CD4-positive, alpha-beta T cell treated with Interleukin-4 for 1 hour (primary cell): ENCODE measurements at regions not wholly inside any gene's neighbourhood (a gene's known extent, or its start where the extent isn't known, plus 50 kb on each side); places are given as distances from the start of the nearest gene placed in this dataset.
"Not testable (repeated sequence)": the region's sequence is repeated elsewhere in the genome, so short reads cannot be mapped to it uniquely, and the experiment has no call there.

ENCODE experiments used
- DNase-seq, 2 donors: peaks; one replicate each; pipeline ENCODE4 v3.0.0-alpha.2; 2020 to 2022

- no peak for DNase-seq
Observed at GRCh38 chr4:163077680-163078079, 89.0 kb downstream of the NAF1 start.

- no peak for DNase-seq
Observed at GRCh38 chr4:163072222-163072621, 94.5 kb downstream of the NAF1 start.

DNA sequence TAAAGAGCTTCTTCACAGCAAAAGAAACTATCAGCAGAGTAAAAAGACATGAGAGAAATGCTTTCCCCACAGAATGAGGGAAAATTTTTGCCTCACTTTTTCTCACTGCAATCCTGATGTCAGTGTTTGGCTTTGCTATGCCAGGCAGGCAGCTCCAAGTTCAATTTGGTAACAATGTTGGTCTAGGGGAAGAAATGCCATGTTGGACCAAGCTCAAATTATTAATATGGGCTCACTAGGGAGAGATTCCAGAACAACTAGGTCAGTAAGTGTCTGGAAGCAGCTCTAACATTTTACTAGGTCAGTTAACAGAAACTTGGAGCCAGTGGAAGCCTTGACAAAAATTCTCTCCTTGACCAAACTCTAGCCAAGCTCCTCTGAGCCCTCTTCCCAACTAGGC is 95.4 kb downstream of the NAF1 start:
- no peak for DNase-seq

DNA sequence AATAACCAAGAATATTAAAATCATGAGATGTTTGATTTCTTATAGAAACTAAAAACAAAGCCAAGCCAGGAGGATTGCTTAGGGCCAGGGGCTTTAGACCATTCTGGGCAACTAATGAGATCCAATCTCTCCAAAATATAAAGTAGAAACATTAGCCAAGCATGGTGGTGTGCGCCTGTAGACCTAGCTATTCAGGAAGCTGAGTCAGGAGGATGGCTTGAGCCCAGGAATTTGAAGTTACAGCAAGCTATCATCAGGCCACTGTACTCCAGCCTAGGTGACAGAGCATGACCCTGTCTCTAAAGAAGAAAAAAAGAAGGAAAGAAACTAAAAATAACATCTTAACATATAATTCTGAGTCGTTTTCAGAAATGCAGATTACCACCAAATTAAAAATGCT is 96.7 kb downstream of the NAF1 start:
- no peak for DNase-seq

GRCh38 chr4:163063891-163064290 is 102.8 kb downstream of the NAF1 start:
- DNase-seq: no peak

- peak in 1 of 2 donors; percentile 14 for DNase-seq
Observed at GRCh38 chr4:163048447-163048846, 118.2 kb downstream of the NAF1 start.

- DNase-seq: no peak
Observed at GRCh38 chr4:163042306-163042705, 124.4 kb downstream of the NAF1 start.

GRCh38 chr4:163017135-163017534 is 149.6 kb downstream of the NAF1 start:
- DNase-seq: no peak

GRCh38 chr4:163012816-163013215 is 153.9 kb downstream of the NAF1 start:
- DNase-seq: no peak

DNA sequence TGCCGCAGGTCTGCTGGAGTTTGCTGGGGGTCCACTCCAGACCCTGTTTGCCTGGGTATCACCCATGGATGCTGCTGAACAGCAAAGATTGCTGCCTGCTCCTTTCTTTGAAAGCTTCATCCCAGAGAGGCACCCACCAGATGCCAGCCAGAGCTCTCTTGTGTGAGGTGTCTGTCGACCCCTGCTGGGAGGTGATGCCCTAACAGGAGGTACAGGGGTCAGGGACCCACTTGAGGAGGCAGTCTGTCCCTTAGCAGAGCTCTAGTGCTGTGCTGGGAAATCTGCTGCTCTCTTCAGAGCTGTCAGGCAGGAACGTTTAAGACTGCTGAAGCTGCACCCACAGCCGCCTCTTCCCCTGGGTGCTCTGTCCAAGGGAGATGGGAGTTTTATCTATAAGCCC is 162.7 kb downstream of the NAF1 start:
- no peak for DNase-seq

- no peak for DNase-seq
Observed at GRCh38 chr4:162988530-162988929, 178.2 kb downstream of the NAF1 start.

DNA sequence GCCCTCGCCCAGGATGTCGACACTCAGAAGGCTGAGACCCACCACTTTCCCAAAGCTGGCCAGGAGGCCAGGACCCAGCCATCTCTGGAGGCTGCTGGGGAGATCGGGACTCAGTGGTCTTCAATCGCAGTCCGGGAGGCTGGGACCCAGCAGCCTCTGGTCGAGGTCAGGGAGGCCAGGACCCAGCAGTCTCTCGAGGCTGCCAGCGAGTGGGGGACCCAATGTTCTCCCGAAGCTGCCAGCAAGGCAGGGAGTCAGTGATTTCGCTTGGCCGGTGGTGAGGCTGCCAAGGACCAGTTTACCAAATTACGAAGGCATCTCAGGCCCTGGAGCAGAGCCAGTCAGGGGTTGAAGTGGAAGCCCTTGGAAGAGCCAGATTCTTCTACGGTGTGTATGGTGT is 181.6 kb downstream of the NAF1 start:
- DNase-seq: no peak

- DNase-seq: no peak
Observed at GRCh38 chr4:162984621-162985020, 182.1 kb downstream of the NAF1 start.

- DNase-seq: no peak
Observed at GRCh38 chr4:162981823-162982222, 184.9 kb downstream of the NAF1 start.

DNA sequence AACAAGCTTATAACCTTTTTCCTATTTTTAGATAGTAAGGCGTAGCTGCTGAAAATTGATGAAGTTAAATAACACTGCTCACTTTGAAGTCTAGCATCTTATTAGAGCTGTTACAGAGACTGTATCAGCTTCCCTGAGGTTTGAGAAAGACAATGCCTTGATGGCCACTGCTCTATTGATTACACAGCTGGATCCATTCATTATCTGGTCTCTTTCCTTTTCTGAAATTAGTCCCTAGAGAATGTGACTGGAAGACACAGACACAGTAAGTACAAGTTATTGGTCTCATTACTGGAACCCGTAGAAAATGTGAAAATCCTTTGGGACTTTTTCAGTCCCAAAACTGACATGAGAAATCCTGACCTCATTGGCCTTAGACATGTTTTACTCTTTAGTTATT is 188.3 kb downstream of the NAF1 start:
- no peak for DNase-seq

GRCh38 chr4:162977788-162978187 is 188.9 kb downstream of the NAF1 start:
- DNase-seq: no peak

DNA sequence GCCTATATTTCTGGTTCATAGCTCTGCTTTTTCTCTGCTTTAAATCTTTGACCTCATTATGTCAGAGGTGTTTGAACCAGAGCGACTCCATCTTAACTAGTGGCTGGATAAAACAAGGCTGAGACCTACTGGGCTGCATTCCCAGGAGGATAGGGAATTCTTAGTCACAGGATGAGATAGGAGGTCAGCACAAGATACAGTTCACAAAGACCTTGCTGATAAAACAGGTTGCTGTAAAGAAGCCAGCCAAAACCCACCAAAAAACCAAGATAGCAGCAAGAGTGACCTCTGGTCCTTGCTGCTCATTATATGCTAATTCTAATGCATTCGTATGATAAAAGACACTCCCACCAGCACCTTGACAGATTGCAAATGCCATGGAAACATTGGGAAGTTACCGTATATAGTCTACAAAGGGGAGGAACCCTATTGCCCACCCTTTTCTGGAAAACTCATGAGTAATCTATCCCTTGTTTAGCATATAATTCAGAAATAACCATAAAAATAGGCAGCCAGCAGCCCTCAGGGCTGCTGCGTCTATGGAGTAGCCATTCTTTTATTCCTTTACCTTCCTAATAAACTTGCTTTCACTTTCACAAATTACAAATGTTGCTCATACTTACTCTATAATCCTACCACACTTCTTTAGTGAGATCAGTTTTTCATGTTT is 193.9 kb downstream of the NAF1 start:
- DNase-seq: no peak

DNA sequence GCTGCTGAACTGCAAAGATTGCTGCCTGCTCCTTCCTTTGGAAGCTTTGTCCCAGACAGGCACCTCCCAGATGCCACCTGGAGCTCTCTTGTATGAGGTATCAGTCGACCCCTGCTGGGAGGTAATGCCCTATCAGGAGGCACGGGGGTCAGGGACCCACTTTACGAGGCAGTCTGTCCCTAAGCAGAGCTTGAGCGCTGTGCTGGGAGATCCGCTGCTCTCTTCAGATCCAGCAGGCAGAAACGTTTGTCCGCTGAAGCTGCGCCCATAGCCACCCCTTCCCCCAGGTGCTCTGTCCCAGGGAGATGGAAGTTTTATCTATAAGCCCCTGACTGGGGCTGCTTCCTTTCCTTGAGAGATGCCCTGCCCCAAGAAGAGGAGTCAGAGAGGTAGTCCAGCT is 197.5 kb downstream of the NAF1 start:
- DNase-seq: no peak

DNA sequence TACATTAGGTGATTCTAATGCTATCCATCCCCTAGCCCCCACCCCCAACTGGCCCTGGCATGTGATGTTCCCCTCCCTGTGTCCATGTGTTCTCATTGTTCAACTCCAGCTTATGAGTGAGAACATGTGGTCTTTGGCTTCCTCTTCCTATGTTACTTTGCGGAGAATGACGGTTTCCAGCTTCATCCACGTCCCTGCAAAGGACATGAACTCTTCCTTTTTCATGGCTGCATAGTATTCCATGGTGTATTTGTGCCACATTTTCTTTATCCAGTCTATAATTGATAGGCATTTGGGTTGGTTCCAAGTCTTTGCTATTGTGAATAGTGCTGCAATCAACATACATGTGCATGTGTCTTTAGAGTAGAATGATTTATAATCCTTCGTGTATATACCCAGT is 200.7 kb downstream of the NAF1 start:
- DNase-seq: not testable (repeated sequence)

DNA sequence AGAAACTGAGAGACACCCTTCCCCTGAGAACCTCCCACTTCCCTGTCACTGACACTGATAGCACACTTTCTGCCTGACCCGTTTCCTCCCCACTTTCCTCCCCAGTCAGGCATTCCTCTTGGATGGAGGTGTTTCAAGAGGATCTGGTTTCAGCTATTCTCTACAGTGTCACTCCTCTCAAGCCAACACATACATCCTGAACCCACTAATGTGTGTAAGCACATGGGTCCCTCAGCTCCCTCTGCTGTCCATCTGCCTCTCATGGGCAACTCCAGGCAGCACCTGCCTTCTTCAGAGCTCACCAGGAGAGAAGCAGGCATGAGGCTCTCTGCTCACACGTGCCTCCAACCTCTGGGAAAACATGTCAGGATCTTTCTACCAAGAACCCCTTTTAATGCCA is 207.6 kb downstream of the NAF1 start:
- no peak for DNase-seq

GRCh38 chr4:162957521-162958143 is 209.1 kb downstream of the NAF1 start:
- DNase-seq: no peak

DNA sequence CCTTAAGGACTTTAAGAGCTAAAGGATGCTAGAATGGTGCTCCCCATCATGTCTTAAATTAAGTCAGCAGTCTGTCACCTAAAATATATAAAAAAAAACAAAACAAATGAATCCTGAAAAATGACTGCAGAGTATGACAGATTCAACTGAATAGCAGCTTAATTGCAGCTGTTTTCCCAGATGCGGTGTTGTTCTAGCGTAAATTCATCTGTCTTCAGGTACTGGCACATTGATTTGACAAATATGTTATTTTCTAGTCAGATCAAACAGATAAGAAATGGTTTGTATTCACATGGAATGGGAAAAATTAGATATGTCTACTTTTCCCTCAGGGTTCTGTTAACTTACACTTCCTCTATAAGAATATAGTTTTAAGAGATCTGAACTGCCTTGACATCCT is 211.7 kb downstream of the NAF1 start:
- no peak for DNase-seq

- DNase-seq: no peak
Observed at GRCh38 chr4:162952232-162952631, 214.5 kb downstream of the NAF1 start.

- no peak for DNase-seq
Observed at GRCh38 chr4:162945713-162946112, 221.0 kb downstream of the NAF1 start.

DNA sequence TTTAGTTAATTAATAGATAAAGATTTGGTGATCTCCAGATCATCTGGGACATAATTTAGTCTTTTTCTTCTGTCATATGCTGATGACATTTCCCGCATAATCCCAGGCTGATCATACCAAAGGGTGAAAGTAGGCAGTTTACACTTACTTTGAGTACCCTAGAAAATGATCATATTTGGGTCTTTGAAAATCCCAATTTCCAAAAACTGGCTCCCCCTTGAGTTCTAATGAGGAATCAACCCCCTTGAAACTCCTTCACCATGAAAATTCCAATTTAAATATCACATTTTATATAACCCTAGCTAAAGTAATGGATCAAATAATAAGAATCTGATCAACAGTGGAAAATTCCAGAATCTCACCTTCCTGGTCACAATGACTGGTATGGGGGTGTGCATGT is 223.4 kb downstream of the NAF1 start:
- DNase-seq: no peak
